OCI-LY1 (cell line): ENCODE measurements at regions not wholly inside any gene's neighbourhood (a gene's known extent, or its start where the extent isn't known, plus 50 kb on each side); places are given as distances from the start of the nearest gene placed in this dataset.
A peak's percentile ranks its signal among the peaks of the same experiment; 100 is the strongest.

Experiments
- H2AFZ ChIP-seq: fragments of 200-600 bp; sonication (generic), shearing (Covaris generic); 2 replicates; pipeline ENCODE4 v1.6.0; 2014; ENCODE audit warnings: antibody characterized with exemption, mild to moderate bottlenecking, low read length
- H3F3A ChIP-seq: fragments of 200-600 bp; sonication (generic), shearing (Covaris generic); 2 replicates; pipeline ENCODE4 v1.6.0; 2014; ENCODE audit warnings: mild to moderate bottlenecking, antibody characterized with exemption, low read length, moderate library complexity; ENCODE audit not compliant: insufficient read depth
- H3K27ac ChIP-seq: fragments of 200-600 bp; sonication (generic); 2 replicates; pipeline ENCODE4 v1.5.1; 2014; ENCODE audit warnings: low read length, mixed run types, mild to moderate bottlenecking, low read depth; ENCODE audit not compliant: poor library complexity, severe bottlenecking
- H3K27me3 ChIP-seq: fragments of 200-600 bp; sonication (generic); 2 replicates; pipeline ENCODE4 v1.6.0; 2014; ENCODE audit warnings: antibody characterized with exemption, mild to moderate bottlenecking, low read length, moderate library complexity; ENCODE audit not compliant: insufficient read depth
- H3K36me3 ChIP-seq: fragments of 200-600 bp; sonication (generic); 2 replicates; pipeline ENCODE4 v1.6.1; 2014; ENCODE audit warnings: mild to moderate bottlenecking, antibody characterized with exemption, low read length, moderate library complexity, mixed read lengths; ENCODE audit not compliant: insufficient read depth
- H3K4me1 ChIP-seq: fragments of 200-600 bp; sonication (generic); 2 replicates; pipeline ENCODE4 v1.5.1; 2014; ENCODE audit warnings: mild to moderate bottlenecking, low read length, moderate library complexity; ENCODE audit not compliant: insufficient read depth, severe bottlenecking
- H3K4me2 ChIP-seq: fragments of 200-600 bp; sonication (generic), shearing (Covaris generic); 2 replicates; pipeline ENCODE4 v1.6.1; 2014; ENCODE audit warnings: low read length
- H3K4me3 ChIP-seq: fragments of 200-600 bp; sonication (generic); 2 replicates; pipeline ENCODE4 v1.5.1; 2014; ENCODE audit warnings: low read length, low read depth, mild to moderate bottlenecking, mixed read lengths; ENCODE audit not compliant: poor library complexity, severe bottlenecking
- H3K79me2 ChIP-seq: fragments of 200-600 bp; shearing (Covaris generic); 2 replicates; pipeline ENCODE4 v1.6.1; 2016; ENCODE audit warnings: mixed run types, low read length, mixed read lengths; ENCODE audit not compliant: insufficient read depth
- H3K9ac ChIP-seq: fragments of 200-600 bp; sonication (generic), shearing (Covaris generic); 2 replicates; pipeline ENCODE4 v1.6.1; 2014; ENCODE audit warnings: mild to moderate bottlenecking, low read length, mixed read lengths
- H3K9me2 ChIP-seq: fragments of 200-600 bp; sonication (generic), shearing (Covaris generic); 2 replicates; pipeline ENCODE4 v1.6.1; 2014; ENCODE audit warnings: low read depth, mild to moderate bottlenecking, low read length, mixed read lengths
- H3K9me3 ChIP-seq: fragments of 200-600 bp; shearing (Covaris generic); 2 replicates; pipeline ENCODE4 v1.6.1; 2014; ENCODE audit warnings: low read length, mixed read lengths
- H4K20me1 ChIP-seq: fragments of 200-600 bp; sonication (generic), shearing (Covaris generic); 2 replicates; pipeline ENCODE4 v1.6.0; 2016; ENCODE audit warnings: mild to moderate bottlenecking, low read length; ENCODE audit not compliant: insufficient read depth
- EZH2 ChIP-seq: fragments of 200-600 bp; sonication (generic), shearing (Covaris generic); IDR thresholded peaks from 2 replicates; pipeline ENCODE4 v1.8.0; 2017; ENCODE audit warnings: borderline replicate concordance, mixed run types, mild to moderate bottlenecking, antibody characterized with exemption, low read length, moderate library complexity, mixed read lengths
- TF ChIP-seq, protein P1 (sequence below): fragments of 200-600 bp; sonication (generic), shearing (Covaris generic); IDR thresholded peaks from 2 replicates; pipeline ENCODE4 v1.5.1; 2017; ENCODE audit warnings: mild to moderate bottlenecking, antibody characterized with exemption, low read length, moderate library complexity, mixed read lengths

DNA sequence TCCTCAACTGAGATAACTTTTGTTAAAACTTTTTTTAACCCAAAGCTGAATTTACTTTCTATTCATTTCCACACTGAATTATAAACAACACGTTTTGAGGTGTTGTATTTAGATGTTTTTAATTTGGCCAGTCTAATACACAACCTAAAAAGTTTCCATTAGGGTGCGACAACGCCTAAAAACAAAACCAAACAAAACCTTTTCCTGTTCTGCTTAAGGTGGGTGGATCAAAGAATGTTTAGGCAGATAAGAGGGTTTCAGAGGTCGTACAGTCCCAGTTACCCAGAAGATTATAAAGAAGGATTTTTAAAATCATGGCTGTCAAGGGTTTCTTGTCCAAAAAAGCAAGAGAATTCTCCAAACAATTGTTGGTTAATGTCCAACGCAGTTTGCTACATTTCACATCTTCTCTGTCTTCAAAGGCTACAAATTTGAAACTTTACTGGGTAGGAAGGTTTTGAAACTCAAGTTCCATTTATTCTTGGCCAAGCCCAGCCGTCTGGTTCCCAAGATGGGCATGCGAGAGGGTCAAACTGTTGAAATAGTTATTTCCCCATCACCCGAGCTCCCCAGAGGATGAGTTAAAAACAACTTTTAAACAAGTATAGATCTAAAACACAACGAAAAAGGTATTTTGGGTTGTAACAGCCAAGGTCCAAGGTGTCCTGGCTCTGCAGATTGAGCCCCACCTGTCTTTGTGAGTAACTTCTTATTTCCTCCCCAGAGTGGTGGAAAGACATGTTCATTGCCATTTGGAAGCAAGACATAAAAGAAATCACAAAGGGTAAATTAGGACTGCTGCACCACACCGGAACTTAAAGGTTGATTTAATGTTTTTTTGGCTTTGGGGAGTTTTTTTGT is 122.8 kb upstream of the MAP3K1 start:
- no peak for TF ChIP-seq EZH2
- TF ChIP-seq, protein P1, sequence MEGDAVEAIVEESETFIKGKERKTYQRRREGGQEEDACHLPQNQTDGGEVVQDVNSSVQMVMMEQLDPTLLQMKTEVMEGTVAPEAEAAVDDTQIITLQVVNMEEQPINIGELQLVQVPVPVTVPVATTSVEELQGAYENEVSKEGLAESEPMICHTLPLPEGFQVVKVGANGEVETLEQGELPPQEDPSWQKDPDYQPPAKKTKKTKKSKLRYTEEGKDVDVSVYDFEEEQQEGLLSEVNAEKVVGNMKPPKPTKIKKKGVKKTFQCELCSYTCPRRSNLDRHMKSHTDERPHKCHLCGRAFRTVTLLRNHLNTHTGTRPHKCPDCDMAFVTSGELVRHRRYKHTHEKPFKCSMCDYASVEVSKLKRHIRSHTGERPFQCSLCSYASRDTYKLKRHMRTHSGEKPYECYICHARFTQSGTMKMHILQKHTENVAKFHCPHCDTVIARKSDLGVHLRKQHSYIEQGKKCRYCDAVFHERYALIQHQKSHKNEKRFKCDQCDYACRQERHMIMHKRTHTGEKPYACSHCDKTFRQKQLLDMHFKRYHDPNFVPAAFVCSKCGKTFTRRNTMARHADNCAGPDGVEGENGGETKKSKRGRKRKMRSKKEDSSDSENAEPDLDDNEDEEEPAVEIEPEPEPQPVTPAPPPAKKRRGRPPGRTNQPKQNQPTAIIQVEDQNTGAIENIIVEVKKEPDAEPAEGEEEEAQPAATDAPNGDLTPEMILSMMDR = no peak
- Histone ChIP-seq H3K27ac (peak overlapping the region; percentile 99), H3K9ac (peak overlapping the region; percentile 34; the same call in 1 of the 2 replicates), H3K4me1 (peaks cover 92% of the 10 kb centered on the region), H3K4me3 (peak overlapping the region; percentile 15), H2AFZ (peak overlapping the region; percentile 11; the same call in 1 of the 2 replicates), H3K9me2 (no peaks in the 10 kb centered on the region), H3K27me3 (no peaks in the 10 kb centered on the region), H3F3A (no peaks in the 10 kb centered on the region), H3K9me3 (no peaks in the 10 kb centered on the region), H3K79me2 (no peaks in the 10 kb centered on the region), H3K36me3 (no peaks in the 10 kb centered on the region), H4K20me1 (no peaks in the 10 kb centered on the region), H3K4me2 (peak overlapping the region; percentile 28)

DNA sequence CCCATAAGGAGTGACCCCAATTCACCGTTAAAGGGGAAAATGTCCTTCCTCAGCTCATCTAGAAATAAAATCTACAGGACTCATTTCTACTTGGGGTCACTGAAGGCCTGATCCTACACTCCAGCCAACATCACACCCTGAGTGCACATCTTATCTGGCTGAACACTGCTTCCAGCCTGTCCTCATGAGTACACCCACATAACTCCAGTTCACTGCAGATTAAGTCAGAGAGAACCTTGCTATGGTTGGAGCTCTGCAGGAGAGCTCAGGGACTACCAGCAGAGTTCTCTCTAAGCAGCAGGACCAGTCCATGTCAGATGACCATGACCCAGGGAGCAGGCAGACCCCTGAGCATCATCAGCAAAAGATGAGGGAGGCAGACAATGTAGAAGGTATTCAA is 126.9 kb upstream of the MAP3K1 start:
- Histone ChIP-seq H3F3A (no peaks in the 10 kb centered on the region), H3K9me2 (no peaks in the 10 kb centered on the region), H3K9ac (peak overlapping the region; percentile 66), H3K4me1 (peaks cover 100% of the 10 kb centered on the region), H4K20me1 (no peaks in the 10 kb centered on the region), H3K27ac (peak overlapping the region; percentile 99), H3K27me3 (no peaks in the 10 kb centered on the region), H3K79me2 (no peaks in the 10 kb centered on the region), H3K4me2 (peak overlapping the region; percentile 41; the same call in 1 of the 2 replicates), H3K4me3 (no peak overlapping the region), H3K36me3 (no peaks in the 10 kb centered on the region), H3K9me3 (no peaks in the 10 kb centered on the region), H2AFZ (no peak overlapping the region)
- TF ChIP-seq, protein P1 = no peak
- TF ChIP-seq EZH2 = no peak

DNA sequence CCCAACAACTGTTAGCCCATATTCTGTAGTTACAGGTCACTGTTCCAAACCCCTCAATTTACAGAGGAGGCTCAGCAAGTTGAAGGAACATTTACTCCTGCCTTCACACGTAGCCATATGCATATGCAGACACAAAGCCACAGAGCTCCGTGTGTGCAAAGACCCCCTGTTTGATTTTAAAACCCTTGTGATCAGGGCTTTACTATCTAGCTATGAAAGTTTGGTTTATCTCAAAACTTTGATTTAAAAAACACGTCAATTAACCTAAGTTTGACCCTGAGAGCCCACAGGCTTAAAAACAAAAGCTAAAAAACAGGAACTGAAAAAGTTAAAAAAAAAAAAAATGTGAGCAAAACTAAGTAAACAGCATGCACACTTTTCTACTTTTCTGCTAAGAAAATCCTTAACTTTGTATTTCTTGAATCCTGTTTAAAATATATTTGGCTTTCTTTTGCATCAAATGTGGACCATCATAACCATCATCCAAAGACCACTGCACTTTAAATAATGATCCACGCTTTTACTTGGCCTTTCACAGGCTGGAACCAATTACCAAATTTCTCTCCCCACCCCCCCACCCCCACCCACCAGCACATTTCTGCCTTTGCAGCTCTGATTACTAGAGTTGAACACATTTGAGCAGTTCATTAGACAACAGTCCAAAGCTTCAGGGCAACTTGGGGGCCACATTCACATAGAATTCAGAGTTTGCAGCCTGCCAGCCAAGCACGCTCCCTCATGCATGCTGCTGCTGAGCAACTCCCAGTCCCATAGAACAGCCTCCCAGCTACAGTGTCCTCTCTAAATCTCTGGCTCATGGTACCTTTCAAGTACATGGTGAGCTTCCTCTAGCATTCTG is 128.8 kb upstream of the MAP3K1 start:
- Histone ChIP-seq H3K79me2 (no peaks in the 10 kb centered on the region), H3K27me3 (no peaks in the 10 kb centered on the region), H3K27ac (peak overlapping the region; percentile 99), H3K9me3 (no peaks in the 10 kb centered on the region), H3K36me3 (no peaks in the 10 kb centered on the region), H3K9me2 (no peaks in the 10 kb centered on the region), H3K9ac (peak overlapping the region; percentile 66), H3K4me2 (peak overlapping the region; percentile 51), H4K20me1 (no peaks in the 10 kb centered on the region), H2AFZ (no peak overlapping the region), H3K4me1 (peaks cover 100% of the 10 kb centered on the region), H3F3A (no peaks in the 10 kb centered on the region), H3K4me3 (no peak overlapping the region)
- TF ChIP-seq, protein P1 = no peak
- TF ChIP-seq EZH2 = no peak
